WTC11 (cell line): ENCODE measurements at regions not wholly inside any gene's neighbourhood (a gene's known extent, or its start where the extent isn't known, plus 50 kb on each side); places are given as distances from the start of the nearest gene placed in this dataset.

Source experiments
- ATAC-seq: fragments of 200-7000 bp; cut with Tn5 transposase; 2 replicates; pipeline ENCODE4 v1.10.0; 2021; ENCODE audit warnings: mild to moderate bottlenecking, moderate library complexity
- CTCF ChIA-PET: fragments of 300-600 bp; sonication (Branson Sonifier 250); formaldehyde crosslinking; loops from one replicate; lab custom pipeline; 2021; ENCODE audit warnings: antibody characterized with exemption; lab: Charles Lee
- POLR2A ChIA-PET: fragments of 350-600 bp; sonication (Branson Sonifier 250); formaldehyde crosslinking; loops from one replicate; lab custom pipeline; 2021; ENCODE audit warnings: antibody characterized with exemption; lab: Charles Lee
- DNase-seq: peaks from one replicate; pipeline ENCODE4 v3.0.0; 2021; ENCODE audit warnings: low spot score
- H3K27ac Mint-ChIP-seq: 2 replicates; pipeline ENCODE4 v1.8.0; 2021; ENCODE audit warnings: mixed read lengths
- H3K27me3 Mint-ChIP-seq: 2 replicates; pipeline ENCODE4 v1.8.0; 2021; ENCODE audit warnings: low read depth, mild to moderate bottlenecking, moderate library complexity, mixed read lengths
- H3K36me3 Mint-ChIP-seq: 2 replicates; pipeline ENCODE4 v1.8.0; 2021; ENCODE audit warnings: mixed read lengths
- H3K4me1 Mint-ChIP-seq: 2 replicates; pipeline ENCODE4 v1.8.0; 2022; ENCODE audit warnings: mixed read lengths
- H3K4me3 Mint-ChIP-seq: 2 replicates; pipeline ENCODE4 v1.8.0; 2021; ENCODE audit warnings: mild to moderate bottlenecking, moderate library complexity, mixed read lengths
- H3K9me3 Mint-ChIP-seq: 2 replicates; pipeline ENCODE4 v1.8.0; 2021; ENCODE audit warnings: mixed read lengths
- ARID4B ChIP-seq: sonication (generic); formaldehyde crosslinking; IDR thresholded peaks from 2 replicates; pipeline ENCODE4 v1.8.0; 2023; ENCODE audit warnings: missing genetic modification reagents, mild to moderate bottlenecking, borderline replicate concordance
- CREB1 ChIP-seq: sonication (generic); formaldehyde crosslinking; IDR thresholded peaks from 2 replicates; pipeline ENCODE4 v1.8.0; 2023; ENCODE audit warnings: mild to moderate bottlenecking, missing genetic modification reagents
- E2F1 ChIP-seq: sonication (generic); formaldehyde crosslinking; IDR thresholded peaks from 2 replicates; pipeline ENCODE4 v1.8.0; 2022; ENCODE audit warnings: mild to moderate bottlenecking, missing genetic modification reagents
- FOXP1 ChIP-seq: sonication (generic); formaldehyde crosslinking; IDR thresholded peaks from 2 replicates; pipeline ENCODE4 v1.8.0; 2022; ENCODE audit warnings: missing genetic modification reagents, mild to moderate bottlenecking, moderate library complexity, borderline replicate concordance
- GTF2I ChIP-seq: fragments of 250-450 bp; sonication (Bioruptor Pico); conservative IDR thresholded peaks from 2 replicates; pipeline ENCODE4 v1.4.0; 2021; ENCODE audit warnings: mild to moderate bottlenecking
- JUN ChIP-seq: sonication (generic); formaldehyde crosslinking; IDR thresholded peaks from 2 replicates; pipeline ENCODE4 v1.8.0; 2023; ENCODE audit warnings: mild to moderate bottlenecking, missing genetic modification reagents
- TEAD4 ChIP-seq: sonication (generic); formaldehyde crosslinking; IDR thresholded peaks from 2 replicates; pipeline ENCODE4 v1.8.0; 2022; ENCODE audit warnings: mild to moderate bottlenecking, missing genetic modification reagents
- TP53 ChIP-seq: sonication (generic); formaldehyde crosslinking; IDR thresholded peaks from 2 replicates; pipeline ENCODE4 v1.8.1; 2023; ENCODE audit warnings: mild to moderate bottlenecking, missing genetic modification reagents
- USF1 ChIP-seq: sonication (generic); formaldehyde crosslinking; IDR thresholded peaks from 2 replicates; pipeline ENCODE4 v1.8.0; 2022; ENCODE audit warnings: mild to moderate bottlenecking, missing genetic modification reagents
- ZBTB43 ChIP-seq: sonication (generic); formaldehyde crosslinking; IDR thresholded peaks from 2 replicates; pipeline ENCODE4 v1.8.1; 2023; ENCODE audit warnings: mild to moderate bottlenecking, missing genetic modification reagents
- ZNF121 ChIP-seq: sonication (generic); formaldehyde crosslinking; IDR thresholded peaks from 2 replicates; pipeline ENCODE4 v1.8.0; 2023; ENCODE audit warnings: missing genetic modification reagents
- ZNF219 ChIP-seq: sonication (generic); formaldehyde crosslinking; IDR thresholded peaks from 2 replicates; pipeline ENCODE4 v1.8.0; 2023; ENCODE audit warnings: missing genetic modification reagents, mild to moderate bottlenecking, borderline replicate concordance
- ZNF232 ChIP-seq: sonication (generic); formaldehyde crosslinking; IDR thresholded peaks from 2 replicates; pipeline ENCODE4 v1.8.0; 2022; ENCODE audit warnings: mild to moderate bottlenecking, missing genetic modification reagents
- ZNF396 ChIP-seq: fragments of 250-450 bp; sonication (Bioruptor Pico); IDR thresholded peaks from 2 replicates; pipeline ENCODE4 v1.8.0; 2021; ENCODE audit warnings: mild to moderate bottlenecking, moderate library complexity, borderline replicate concordance
- ZNF423 ChIP-seq: fragments of 250-450 bp; sonication (Bioruptor Pico); IDR thresholded peaks from 2 replicates; pipeline ENCODE4 v2.1.2; 2022; ENCODE audit warnings: mild to moderate bottlenecking, moderate library complexity
- ZNF425 ChIP-seq: fragments of 250-450 bp; sonication (Bioruptor Pico); conservative IDR thresholded peaks from 2 replicates; pipeline ENCODE4 v1.9.0; 2021; ENCODE audit warnings: mild to moderate bottlenecking

GRCh38 chr6:6796818-6797217 lies 208.3 kb downstream of the LY86 start (continued):
- no peak for TF ChIP-seq E2F1 (CRISPR knock-in tag)
- no peak for TF ChIP-seq FOXP1 (CRISPR knock-in tag)
- TF ChIP-seq USF1, result no peak
- no peak for TF ChIP-seq ZNF121 (CRISPR knock-in tag)
- no peak for TF ChIP-seq ZNF423 (CRISPR knock-in tag)
- TF ChIP-seq ZNF396 (CRISPR knock-in tag), result no peak
- TF ChIP-seq, all 79 proteins: peak for 0

- TF ChIP-seq CREB1 (CRISPR knock-in tag), result no peak
- no peak for TF ChIP-seq ZNF232 (CRISPR knock-in tag)
- TF ChIP-seq TEAD4 (CRISPR knock-in tag), result no peak
- no peaks in the 10 kb centered on the region for H3K36me3 Mint-ChIP-seq
- no peaks in the 10 kb centered on the region; the same call in 1 of the 2 replicates for H3K27me3 Mint-ChIP-seq
- no peak overlapping the region for H3K4me3 Mint-ChIP-seq
- H3K27ac Mint-ChIP-seq, result no peak overlapping the region
- ATAC-seq, result no peak
- DNase-seq, result no peak
- H3K4me1 Mint-ChIP-seq, result no peaks in the 10 kb centered on the region
- POLR2A ChIA-PET, result no interaction called here
- CTCF ChIA-PET, result no interaction called here
- H3K9me3 Mint-ChIP-seq, result no peaks in the 10 kb centered on the region
Observed at GRCh38 chr6:6798448-6798860, 209.9 kb downstream of the LY86 start.

GRCh38 chr6:6801005-6801335 lies 212.4 kb downstream of the LY86 start:
- no peak for TF ChIP-seq ZBTB43 (CRISPR knock-in tag)
- H3K4me1 Mint-ChIP-seq, result no peaks in the 10 kb centered on the region
- no peaks in the 10 kb centered on the region for H3K9me3 Mint-ChIP-seq
- CTCF ChIA-PET, result no interaction called here
- H3K27ac Mint-ChIP-seq, result no peak overlapping the region
- no peak for ATAC-seq
- no peak for DNase-seq
- POLR2A ChIA-PET, result no interaction called here
- H3K27me3 Mint-ChIP-seq, result no peaks in the 10 kb centered on the region
- no peak overlapping the region for H3K4me3 Mint-ChIP-seq
- no peaks in the 10 kb centered on the region for H3K36me3 Mint-ChIP-seq

- ChIA-PET POLR2A (no interaction called here), CTCF (no interaction called here)
- Mint-ChIP-seq H3K4me3 (no peak overlapping the region), H3K27me3 (no peaks in the 10 kb centered on the region), H3K27ac (no peak overlapping the region), H3K4me1 (no peaks in the 10 kb centered on the region), H3K9me3 (no peaks in the 10 kb centered on the region), H3K36me3 (no peaks in the 10 kb centered on the region)
- DNase-seq, result no peak
- no peak for ATAC-seq
- no peak for TF ChIP-seq ARID4B
- no peak for TF ChIP-seq ZNF219 (CRISPR knock-in tag)
- no peak for TF ChIP-seq TP53 (CRISPR knock-in tag)
- TF ChIP-seq TEAD4 (CRISPR knock-in tag), result no peak
- TF ChIP-seq ZNF425 (CRISPR knock-in tag), result no peak
- no peak for TF ChIP-seq JUN
- no peak for TF ChIP-seq GTF2I (CRISPR knock-in tag)
- no peak for TF ChIP-seq FOXP1 (CRISPR knock-in tag)
Observed at GRCh38 chr6:6801635-6802218, 213.2 kb downstream of the LY86 start.
